OCI-LY7 (cell line): ENCODE measurements at regions not wholly inside any gene's neighbourhood (a gene's known extent, or its start where the extent isn't known, plus 50 kb on each side); places are given as distances from the start of the nearest gene placed in this dataset.

Experiments
- BruUV-seq: library from RNA; stranded (reverse); fragments of 400-500 nt; replicated peaks from 2 replicates; lab custom pipeline; 2021; lab: Mats Ljungman, UMichigan
- CTCF ChIA-PET: fragments of 300-600 bp; sonication (Branson Sonifier 250); formaldehyde crosslinking; loops from one replicate; lab custom pipeline; 2022; ENCODE audit warnings: antibody characterized with exemption; ENCODE audit not compliant: unreplicated experiment; lab: Charles Lee
- POLR2A ChIA-PET: fragments of 300-600 bp; sonication (Branson Sonifier 250); formaldehyde crosslinking; loops from one replicate; lab custom pipeline; 2022; ENCODE audit warnings: antibody characterized with exemption; lab: Charles Lee
- DNase-seq: peaks from one replicate; pipeline ENCODE4 v3.0.0-alpha.2; 2015; ENCODE audit warnings: low spot score
- H2AFZ ChIP-seq: fragments of 200-600 bp; sonication (generic), shearing (Covaris generic); 2 replicates; pipeline ENCODE4 v1.6.1; 2014; ENCODE audit warnings: mild to moderate bottlenecking, antibody characterized with exemption, low read length, moderate library complexity
- H3K27ac ChIP-seq: fragments of 200-600 bp; sonication (generic); 2 replicates; pipeline ENCODE4 v1.5.1; 2014; ENCODE audit warnings: mixed run types, low read depth, mild to moderate bottlenecking, moderate library complexity, low read length, inconsistent platforms; ENCODE audit not compliant: poor library complexity, severe bottlenecking
- H3K36me3 ChIP-seq: fragments of 200-600 bp; sonication (generic); 2 replicates; pipeline ENCODE4 v1.6.1; 2014; ENCODE audit warnings: mild to moderate bottlenecking, antibody characterized with exemption, low read length, moderate library complexity, mixed read lengths; ENCODE audit not compliant: insufficient read depth
- H3K4me1 ChIP-seq: fragments of 200-600 bp; sonication (generic); 2 replicates; pipeline ENCODE4 v1.5.1; 2014; ENCODE audit warnings: mild to moderate bottlenecking, low read length; ENCODE audit not compliant: insufficient read depth, poor library complexity, severe bottlenecking
- H3K4me2 ChIP-seq: fragments of 200-600 bp; sonication (generic); 2 replicates; pipeline ENCODE4 v1.6.1; 2014; ENCODE audit warnings: mild to moderate bottlenecking, low read length
- H3K4me3 ChIP-seq: fragments of 200-600 bp; sonication (generic); 2 replicates; pipeline ENCODE4 v1.5.1; 2014; ENCODE audit warnings: mild to moderate bottlenecking, low read depth, low read length; ENCODE audit not compliant: poor library complexity, severe bottlenecking
- H3K79me2 ChIP-seq: fragments of 200-600 bp; sonication (generic); 2 replicates; pipeline ENCODE4 v1.6.1; 2016; ENCODE audit warnings: low read depth, mild to moderate bottlenecking, low read length, moderate library complexity, mixed read lengths; ENCODE audit not compliant: insufficient read depth
- H3K9me2 ChIP-seq: fragments of 200-600 bp; sonication (generic); 2 replicates; pipeline ENCODE4 v1.6.1; 2016; ENCODE audit warnings: mild to moderate bottlenecking, low read length, mixed read lengths; ENCODE audit not compliant: insufficient read depth
- H3K9me3 ChIP-seq: fragments of 200-600 bp; sonication (generic); 2 replicates; pipeline ENCODE4 v1.6.1; 2014; ENCODE audit warnings: mild to moderate bottlenecking, mixed run types, low read length, mixed read lengths
- H4K20me1 ChIP-seq: fragments of 200-600 bp; sonication (generic); 2 replicates; pipeline ENCODE4 v1.6.1; 2014; ENCODE audit warnings: mild to moderate bottlenecking, antibody characterized with exemption, low read length, moderate library complexity, mixed read lengths; ENCODE audit not compliant: insufficient read depth
- CTCF ChIP-seq: fragments of 200-600 bp; sonication (generic); conservative IDR thresholded peaks from 2 replicates; pipeline ENCODE4 v1.5.1; 2014; ENCODE audit warnings: mild to moderate bottlenecking, antibody characterized with exemption, low read length, moderate library complexity, mixed read lengths
- EZH2phosphoT487 ChIP-seq: fragments of 200-600 bp; sonication (generic); IDR thresholded peaks from 2 replicates; pipeline ENCODE4 v1.6.1; 2018; ENCODE audit warnings: low read depth, borderline replicate concordance, mild to moderate bottlenecking, mixed run types, antibody characterized with exemption, low read length, moderate library complexity, mixed read lengths
- intact Hi-C: fragments of 100-400 bp; cut with micrococcal nuclease; formaldehyde crosslinking; loops from one replicate; pipeline ENCODE4 v1.10.0; 2022; ENCODE audit not compliant: unreplicated experiment

- Histone ChIP-seq H3K4me1 (no peaks in the 10 kb centered on the region), H3K9me3 (no peaks in the 10 kb centered on the region), H3K9me2 (no peaks in the 10 kb centered on the region), H3K79me2 (no peaks in the 10 kb centered on the region), H2AFZ (no peak overlapping the region), H3K4me3 (no peak overlapping the region), H3K36me3 (no peaks in the 10 kb centered on the region), H4K20me1 (no peaks in the 10 kb centered on the region), H3K4me2 (no peak overlapping the region), H3K27ac (no peak overlapping the region)
- ChIA-PET POLR2A (no interaction called here), CTCF (no interaction called here)
- no peak for TF ChIP-seq CTCF
- DNase-seq = no peak
- intact Hi-C loops = no loop called here
- BruUV-seq = no TSS peak
These were observed 216.4 kb downstream of the UNC5CL start for GRCh38 chr6:40822619-40823018.

GRCh38 chr6:40819182-40819834, 219.7 kb downstream of the UNC5CL start:
- CTCF ChIA-PET = no interaction called here
- POLR2A ChIA-PET = no interaction called here

GRCh38 chr6:40817369-40817768, 221.7 kb downstream of the UNC5CL start:
- H3K27ac ChIP-seq = no peak overlapping the region
- no peaks in the 10 kb centered on the region for H3K9me3 ChIP-seq
- no peak for DNase-seq

More at GRCh38 chr6:40819182-40819834, 219.7 kb downstream of the UNC5CL start:
- Histone ChIP-seq H3K27ac (no peak overlapping the region), H3K36me3 (no peaks in the 10 kb centered on the region), H3K4me2 (no peak overlapping the region), H2AFZ (no peak overlapping the region), H4K20me1 (no peaks in the 10 kb centered on the region), H3K79me2 (no peaks in the 10 kb centered on the region), H3K9me3 (no peaks in the 10 kb centered on the region), H3K4me3 (no peak overlapping the region), H3K4me1 (no peaks in the 10 kb centered on the region), H3K9me2 (no peaks in the 10 kb centered on the region)
- intact Hi-C loops = no loop called here
- BruUV-seq = no TSS peak
- TF ChIP-seq EZH2phosphoT487 (no peak), CTCF (no peak)
- no peak for DNase-seq

More at GRCh38 chr6:40817369-40817768, 221.7 kb downstream of the UNC5CL start:
- no peak overlapping the region for H3K4me2 ChIP-seq
- POLR2A ChIA-PET = no interaction called here
- H3K4me1 ChIP-seq = no peaks in the 10 kb centered on the region
- TF ChIP-seq EZH2phosphoT487 = no peak
- no peak for TF ChIP-seq CTCF
- CTCF ChIA-PET = no interaction called here
- no peaks in the 10 kb centered on the region for H4K20me1 ChIP-seq
- H3K36me3 ChIP-seq = no peaks in the 10 kb centered on the region
- intact Hi-C loops = no loop called here
- no peak overlapping the region for H3K4me3 ChIP-seq
- H2AFZ ChIP-seq = no peak overlapping the region
- H3K9me2 ChIP-seq = no peaks in the 10 kb centered on the region
- no peaks in the 10 kb centered on the region for H3K79me2 ChIP-seq
- BruUV-seq = no TSS peak
